ENCODE measurements at regions not wholly inside any gene's neighbourhood (a gene's known extent, or its start where the extent isn't known, plus 50 kb on each side); places are given as distances from the start of the nearest gene placed in this dataset.

GRCh38 chr5:77146896-77147295, 59.8 kb upstream of the ZBED3 start:
- intact Hi-C loops (cut with DNase I): loop anchor here (10.0 kb wide), 1 partner anchor 348 kb away; the partner anchor contains the start of gene WDR41
- no peak for TF ChIP-seq CTCF (IDR thresholded peaks at IDR 0.05)
- TF ChIP-seq POLR2A (IDR thresholded peaks at IDR 0.05): no peak
- Histone ChIP-seq H3K27ac (no peak overlapping the region), H3K4me1 (peaks cover 0 to 14% of the 10 kb centered on the region in 2 donors), H3K36me3 (no peaks in the 10 kb centered on the region), H3K27me3 (no peaks in the 10 kb centered on the region), H3K9me3 (no peaks in the 10 kb centered on the region), H3K4me3 (replicated peaks in 1 of 3) (no peak overlapping the region)
- WGBS, 2 donors: 85% methylated on average over 2 of the region's 2 CpGs
- DNase-seq: no peak

- no peak for DNase-seq
- Histone ChIP-seq H3K36me3 (no peaks in the 10 kb centered on the region), H3K9me3 (no peaks in the 10 kb centered on the region), H3K4me3 (replicated peaks in 1 of 3) (no peak overlapping the region), H3K27me3 (no peaks in the 10 kb centered on the region), H3K4me1 (peaks cover 0 to 14% of the 10 kb centered on the region in 2 donors), H3K27ac (peak overlapping the region in 2 of 3 donors; percentile 28 to 32)
- intact Hi-C loops (cut with DNase I): loop anchor here (10.0 kb wide), 1 partner anchor 349 kb away; the partner anchor contains the start of gene WDR41
- 79 to 85% methylated on average over 1 of the region's 1 CpG for WGBS, 2 donors
- TF ChIP-seq POLR2A (IDR thresholded peaks at IDR 0.05) (no peak), CTCF (IDR thresholded peaks at IDR 0.05) (no peak)
Measured at GRCh38 chr5:77145666-77146065, 58.6 kb upstream of the ZBED3 start.

- 89 to 92% methylated on average over 1 of the region's 1 CpG for WGBS, 2 donors
Measured at GRCh38 chr5:77144837-77145139, 57.7 kb upstream of the ZBED3 start.

GRCh38 chr5:77143998-77144836, 57.1 kb upstream of the ZBED3 start:
- Histone ChIP-seq H3K36me3 (no peaks in the 10 kb centered on the region), H3K4me1 (peaks cover 2 to 17% of the 10 kb centered on the region in 2 donors), H3K9me3 (no peaks in the 10 kb centered on the region), H3K4me3 (replicated peaks in 1 of 3) (no peak overlapping the region), H3K27me3 (no peaks in the 10 kb centered on the region), H3K27ac (peak overlapping the region; percentile 0 to 46 (median 17))
- intact Hi-C loops (cut with DNase I): loop anchor here (10.0 kb wide), 1 partner anchor 351 kb away; the partner anchor contains the start of gene WDR41
- DNase-seq: peak; percentile 83 to 84
- WGBS, 2 donors: 50 to 54% methylated on average over 14 of the region's 14 CpGs
- TF ChIP-seq POLR2A (IDR thresholded peaks at IDR 0.05): no peak
- peak; percentile 68 to 85 (median 76) for TF ChIP-seq CTCF (IDR thresholded peaks at IDR 0.05)

More at GRCh38 chr5:77144837-77145139, 57.7 kb upstream of the ZBED3 start:
- Histone ChIP-seq H3K4me1 (peaks cover 0 to 14% of the 10 kb centered on the region in 2 donors), H3K36me3 (no peaks in the 10 kb centered on the region), H3K27me3 (no peaks in the 10 kb centered on the region), H3K9me3 (no peaks in the 10 kb centered on the region), H3K27ac (peak overlapping the region in 2 of 3 donors; percentile 17 to 46), H3K4me3 (replicated peaks in 1 of 3) (no peak overlapping the region)
- intact Hi-C loops (cut with DNase I): loop anchor here (10.0 kb wide), 1 partner anchor 350 kb away; the partner anchor contains the start of gene WDR41
- TF ChIP-seq POLR2A (IDR thresholded peaks at IDR 0.05): no peak
- no peak for TF ChIP-seq CTCF (IDR thresholded peaks at IDR 0.05)
- no peak for DNase-seq

- TF ChIP-seq CTCF (IDR thresholded peaks at IDR 0.05): no peak
- no peak for TF ChIP-seq POLR2A (IDR thresholded peaks at IDR 0.05)
- no peaks in the 10 kb centered on the region for H3K27me3 ChIP-seq
- H3K9me3 ChIP-seq: no peaks in the 10 kb centered on the region
- no peak overlapping the region for H3K4me3 ChIP-seq (replicated peaks in 1 of 3)
- DNase-seq: no peak
- H3K4me1 ChIP-seq: peaks cover 28 to 42% of the 10 kb centered on the region in 2 donors
- H3K36me3 ChIP-seq: no peaks in the 10 kb centered on the region
- intact Hi-C loops (cut with DNase I): loop anchor here (10.0 kb wide), 1 partner anchor 354 kb away; the partner anchor contains the start of gene WDR41
- H3K27ac ChIP-seq: no peak overlapping the region
Measured at GRCh38 chr5:77140350-77140749, 53.3 kb upstream of the ZBED3 start.
